OCI-LY3 (cell line): ENCODE measurements at regions not wholly inside any gene's neighbourhood (a gene's known extent, or its start where the extent isn't known, plus 50 kb on each side); places are given as distances from the start of the nearest gene placed in this dataset.

Experiments
- CTCF ChIP-seq: fragments of 200-600, 300-600 bp; sonication (generic); IDR thresholded peaks from 2 replicates; pipeline ENCODE4 v1.5.1; 2014; ENCODE audit warnings: antibody characterized with exemption, low read length, low read depth
- EZH2phosphoT487 ChIP-seq: fragments of 200-600 bp; shearing (Covaris generic); IDR thresholded peaks from 2 replicates; pipeline ENCODE4 v1.6.1; 2018; ENCODE audit warnings: antibody characterized with exemption, mixed run types, low read depth

- no peak for TF ChIP-seq CTCF
- no peak for TF ChIP-seq EZH2phosphoT487
Measured at GRCh38 chr12:5343711-5344110, 88.2 kb upstream of the NTF3 start.
